Endothelial cell (in vitro differentiated cells): ENCODE measurements at regions not wholly inside any gene's neighbourhood (a gene's known extent, or its start where the extent isn't known, plus 50 kb on each side); places are given as distances from the start of the nearest gene placed in this dataset.

ENCODE experiments used
- DNase-seq: peaks from one replicate; pipeline ENCODE4 v3.0.0; 2021; ENCODE audit warnings: low spot score
- H3K27ac Mint-ChIP-seq: one replicate; pipeline ENCODE4 v1.8.0; 2021; ENCODE audit warnings: mixed read lengths, inconsistent platforms; ENCODE audit not compliant: unreplicated experiment
- H3K27me3 Mint-ChIP-seq: one replicate; pipeline ENCODE4 v1.8.0; 2021; ENCODE audit warnings: mild to moderate bottlenecking, moderate library complexity, mixed read lengths, inconsistent platforms; ENCODE audit not compliant: unreplicated experiment
- H3K36me3 Mint-ChIP-seq: one replicate; pipeline ENCODE4 v1.8.0; 2021; ENCODE audit warnings: mild to moderate bottlenecking, low read depth, mixed read lengths, inconsistent platforms; ENCODE audit not compliant: unreplicated experiment
- H3K4me1 Mint-ChIP-seq: one replicate; pipeline ENCODE4 v1.8.0; 2021; ENCODE audit warnings: mild to moderate bottlenecking, mixed read lengths, inconsistent platforms; ENCODE audit not compliant: unreplicated experiment
- H3K4me3 Mint-ChIP-seq: one replicate; pipeline ENCODE4 v1.8.0; 2021; ENCODE audit warnings: mild to moderate bottlenecking, mixed read lengths, inconsistent platforms; ENCODE audit not compliant: unreplicated experiment
- H3K9me3 Mint-ChIP-seq: one replicate; pipeline ENCODE4 v1.8.0; 2021; ENCODE audit warnings: mixed read lengths, inconsistent platforms; ENCODE audit not compliant: unreplicated experiment
- TF ChIP-seq, protein P1 (sequence below): fragments of 200-600 bp; sonication (generic); IDR thresholded peaks from one replicate; pipeline ENCODE4 v1.5.0; 2021; ENCODE audit warnings: antibody characterized with exemption; ENCODE audit not compliant: unreplicated experiment

DNA sequence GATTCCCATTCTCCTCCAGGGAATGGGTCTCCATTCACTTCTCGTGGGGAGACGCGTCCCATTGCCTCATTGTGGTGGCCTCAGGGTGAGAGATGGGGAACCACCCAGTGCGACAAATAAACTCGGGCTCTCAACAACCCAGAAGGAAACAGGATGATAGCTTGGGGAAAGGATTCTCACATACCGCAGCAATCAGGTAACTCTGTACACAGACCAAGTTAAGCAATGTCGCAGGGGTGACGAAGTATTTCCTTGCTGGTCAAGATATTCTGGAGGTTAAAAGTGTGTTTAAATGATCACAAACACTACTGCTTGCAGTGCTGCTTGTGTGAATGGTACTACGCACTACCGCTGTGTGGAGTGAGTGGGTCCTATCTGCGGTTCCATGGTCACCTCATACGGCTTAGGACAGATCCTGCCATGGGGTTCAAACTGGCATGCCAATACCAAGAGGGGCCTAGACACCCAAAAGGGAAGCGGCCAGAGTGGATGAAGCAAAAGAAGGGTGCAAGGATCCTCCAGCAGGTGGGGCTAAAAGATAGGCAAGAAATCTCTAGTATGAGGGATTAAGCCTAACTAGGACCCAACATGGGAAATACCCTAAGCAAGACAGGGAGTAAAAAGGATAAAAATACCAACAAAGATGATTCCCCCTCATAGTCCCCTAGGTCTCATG, 143.8 kb upstream of the TMEM106B start:
- no peak overlapping the region for H3K27ac Mint-ChIP-seq
- H3K4me1 Mint-ChIP-seq: no peaks in the 10 kb centered on the region
- no peak overlapping the region for H3K4me3 Mint-ChIP-seq
- H3K9me3 Mint-ChIP-seq: no peaks in the 10 kb centered on the region
- peak; percentile 64 for DNase-seq
- H3K36me3 Mint-ChIP-seq: no peaks in the 10 kb centered on the region
- no peaks in the 10 kb centered on the region for H3K27me3 Mint-ChIP-seq
- TF ChIP-seq, protein P1, sequence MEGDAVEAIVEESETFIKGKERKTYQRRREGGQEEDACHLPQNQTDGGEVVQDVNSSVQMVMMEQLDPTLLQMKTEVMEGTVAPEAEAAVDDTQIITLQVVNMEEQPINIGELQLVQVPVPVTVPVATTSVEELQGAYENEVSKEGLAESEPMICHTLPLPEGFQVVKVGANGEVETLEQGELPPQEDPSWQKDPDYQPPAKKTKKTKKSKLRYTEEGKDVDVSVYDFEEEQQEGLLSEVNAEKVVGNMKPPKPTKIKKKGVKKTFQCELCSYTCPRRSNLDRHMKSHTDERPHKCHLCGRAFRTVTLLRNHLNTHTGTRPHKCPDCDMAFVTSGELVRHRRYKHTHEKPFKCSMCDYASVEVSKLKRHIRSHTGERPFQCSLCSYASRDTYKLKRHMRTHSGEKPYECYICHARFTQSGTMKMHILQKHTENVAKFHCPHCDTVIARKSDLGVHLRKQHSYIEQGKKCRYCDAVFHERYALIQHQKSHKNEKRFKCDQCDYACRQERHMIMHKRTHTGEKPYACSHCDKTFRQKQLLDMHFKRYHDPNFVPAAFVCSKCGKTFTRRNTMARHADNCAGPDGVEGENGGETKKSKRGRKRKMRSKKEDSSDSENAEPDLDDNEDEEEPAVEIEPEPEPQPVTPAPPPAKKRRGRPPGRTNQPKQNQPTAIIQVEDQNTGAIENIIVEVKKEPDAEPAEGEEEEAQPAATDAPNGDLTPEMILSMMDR: peak; percentile 48

DNA sequence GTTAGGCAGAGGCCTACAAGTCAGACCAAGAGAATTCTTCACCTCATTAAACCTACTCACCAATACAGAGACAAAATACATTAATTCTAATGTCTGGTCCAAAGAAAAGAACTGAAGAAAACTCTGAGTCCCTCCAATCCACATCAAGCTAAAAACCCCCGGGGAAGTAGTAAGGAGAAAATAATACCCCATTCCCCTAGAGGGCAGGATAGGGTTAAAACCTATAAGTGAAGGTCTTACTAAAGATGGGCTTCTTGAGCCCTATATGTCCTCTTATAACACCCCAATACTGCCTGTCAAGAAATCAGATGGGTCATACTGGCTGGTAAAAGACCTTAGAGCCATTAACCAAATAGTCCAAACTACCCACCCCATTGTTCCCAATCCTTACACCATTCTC, 141.3 kb upstream of the TMEM106B start:
- Mint-ChIP-seq H3K4me3 (no peak overlapping the region), H3K4me1 (no peaks in the 10 kb centered on the region), H3K36me3 (no peaks in the 10 kb centered on the region), H3K9me3 (peaks cover 2% of the 10 kb centered on the region), H3K27ac (no peak overlapping the region), H3K27me3 (no peaks in the 10 kb centered on the region)
- no peak for DNase-seq
- TF ChIP-seq, protein P1: no peak

DNA sequence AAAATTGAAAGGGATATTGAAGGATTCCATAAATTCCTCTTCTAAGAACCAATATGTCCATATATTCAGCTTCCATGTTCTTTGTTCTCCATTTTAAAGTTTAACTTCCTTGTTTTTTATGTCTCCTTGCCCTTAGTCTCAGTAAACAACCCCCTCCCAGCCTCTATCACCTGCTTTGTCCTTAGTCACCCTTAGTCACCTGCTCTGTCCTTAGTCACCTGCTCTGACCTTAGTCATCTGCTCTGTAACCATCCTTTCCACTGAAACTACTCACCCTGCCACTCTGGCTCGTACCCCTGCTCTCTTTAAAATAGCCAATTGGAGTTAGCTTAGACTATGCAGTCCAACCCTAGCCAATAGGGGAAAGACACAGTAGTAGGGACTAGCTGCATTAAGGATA, 136.2 kb upstream of the TMEM106B start:
- peaks cover 6% of the 10 kb centered on the region for H3K9me3 Mint-ChIP-seq

DNA sequence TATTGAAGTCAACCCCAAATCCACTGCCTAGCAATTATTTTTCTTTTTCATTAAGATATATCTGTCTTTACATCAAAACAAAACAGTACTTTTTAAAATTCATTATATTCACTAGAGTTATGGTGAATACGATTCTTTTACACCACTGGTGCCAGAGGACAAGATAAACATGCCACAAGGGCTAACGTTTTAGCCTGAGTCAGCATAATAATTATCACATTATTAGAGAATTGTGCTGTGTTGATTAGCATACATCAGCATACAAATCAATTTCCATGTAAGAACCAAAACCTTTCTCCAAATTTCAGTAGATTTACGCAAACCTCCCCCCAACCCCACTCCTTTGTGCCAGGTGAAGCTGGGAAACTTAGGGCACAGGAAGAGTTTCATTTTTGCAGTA, 131.1 kb upstream of the TMEM106B start:
- TF ChIP-seq, protein P1: no peak
- Mint-ChIP-seq H3K4me1 (peaks cover 3% of the 10 kb centered on the region), H3K27me3 (no peaks in the 10 kb centered on the region), H3K27ac (no peak overlapping the region), H3K4me3 (no peak overlapping the region), H3K9me3 (peaks cover 1% of the 10 kb centered on the region), H3K36me3 (no peaks in the 10 kb centered on the region)
- DNase-seq: no peak

More for the DNA sequence above, 136.2 kb upstream of the TMEM106B start:
- TF ChIP-seq, protein P1: no peak
- no peaks in the 10 kb centered on the region for H3K36me3 Mint-ChIP-seq
- H3K27ac Mint-ChIP-seq: no peak overlapping the region
- DNase-seq: no peak
- H3K4me3 Mint-ChIP-seq: no peak overlapping the region
- H3K27me3 Mint-ChIP-seq: no peaks in the 10 kb centered on the region
- no peaks in the 10 kb centered on the region for H3K4me1 Mint-ChIP-seq

DNA sequence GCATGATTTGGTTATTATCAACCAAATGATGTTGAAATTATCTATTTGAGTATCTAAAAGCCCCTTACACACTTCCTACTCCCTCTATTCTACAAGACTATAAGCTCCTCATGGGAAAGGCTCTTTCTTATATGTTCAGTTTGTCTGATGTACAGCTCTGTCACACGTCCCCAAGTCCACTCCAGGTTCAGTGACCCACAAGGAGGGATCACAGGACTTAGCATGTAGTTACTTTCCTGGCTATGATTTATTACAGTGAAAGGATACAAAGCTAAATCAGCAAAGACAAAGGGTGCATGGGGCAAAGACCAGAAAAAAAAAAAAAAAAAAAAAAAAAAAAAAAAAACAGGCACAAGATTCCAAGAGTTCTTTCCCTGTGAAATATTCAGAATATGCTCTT, 125.6 kb upstream of the TMEM106B start:
- Mint-ChIP-seq H3K4me3 (no peak overlapping the region), H3K9me3 (no peaks in the 10 kb centered on the region), H3K36me3 (no peaks in the 10 kb centered on the region), H3K27ac (no peak overlapping the region), H3K4me1 (peaks cover 3% of the 10 kb centered on the region), H3K27me3 (no peaks in the 10 kb centered on the region)
- DNase-seq: no peak
- TF ChIP-seq, protein P1: no peak
